ENCODE measurements at regions not wholly inside any gene's neighbourhood (a gene's known extent, or its start where the extent isn't known, plus 50 kb on each side); places are given as distances from the start of the nearest gene placed in this dataset.

GRCh38 chr9:14383294-14383693 lies 69.4 kb upstream of the NFIB start:
- TF ChIP-seq CTCF (IDR thresholded peaks at IDR 0.05) (no peak), YY1 (IDR thresholded peaks at IDR 0.05; ENCODE audit: low read depth) (no peak), RCOR1 (IDR thresholded peaks at IDR 0.05; ENCODE audit: low read length) (no peak), POLR2AphosphoS5 (IDR thresholded peaks at IDR 0.05; ENCODE audit: low read depth, low read length) (no peak), REST (IDR thresholded peaks at IDR 0.05; ENCODE audit: low read depth, low read length) (no peak), TAF1 (IDR thresholded peaks at IDR 0.05; ENCODE audit: borderline replicate concordance, low read depth, low read length) (no peak), CHD2 (IDR thresholded peaks at IDR 0.05; ENCODE audit: low read length, partially characterized antibody) (no peak), EZH2phosphoT487 (IDR thresholded peaks at IDR 0.05; ENCODE audit: borderline replicate concordance, low read depth) (no peak), NRF1 (IDR thresholded peaks at IDR 0.05; ENCODE audit: low read depth, low read length) (no peak), ZBTB33 (IDR thresholded peaks at IDR 0.05; ENCODE audit: borderline replicate concordance, low read depth) (no peak)
